Astrocyte (in vitro differentiated cells and primary cell): ENCODE measurements at regions not wholly inside any gene's neighbourhood (a gene's known extent, or its start where the extent isn't known, plus 50 kb on each side); places are given as distances from the start of the nearest gene placed in this dataset.

Source experiments
- DNase-seq: peaks from one replicate; pipeline ENCODE4 v3.0.0-alpha.2; 2010; ENCODE audit warnings: low read depth
- FAIRE-seq: peaks from 2 replicates; lab custom pipeline; 2011; peaks lifted over from hg19 to GRCh38; lab: Jason Lieb, UNC
- H2AFZ ChIP-seq: 2 replicates; pipeline ENCODE4 v1.6.0; 2012; ENCODE audit warnings: low read depth, low read length, inconsistent platforms
- H3K27ac ChIP-seq: 2 replicates; pipeline ENCODE4 v1.5.1; 2011; ENCODE audit warnings: low read depth, low read length, inconsistent platforms
- H3K27me3 ChIP-seq: 2 replicates; pipeline ENCODE4 v1.6.0; 2011; ENCODE audit warnings: low read length, inconsistent platforms; ENCODE audit not compliant: insufficient read depth
- H3K36me3 ChIP-seq: 2 replicates; pipeline ENCODE4 v1.5.1; 2011; ENCODE audit warnings: low read length, inconsistent platforms; ENCODE audit not compliant: insufficient read depth
- H3K4me1 ChIP-seq: 2 replicates; pipeline ENCODE4 v1.5.1; 2011; ENCODE audit warnings: low read length, inconsistent platforms; ENCODE audit not compliant: insufficient read depth
- H3K4me2 ChIP-seq: 2 replicates; pipeline ENCODE4 v1.6.0; 2012; ENCODE audit warnings: low read length, inconsistent platforms
- H3K4me3 ChIP-seq: 2 replicates; pipeline ENCODE4 v1.5.1; 2011; ENCODE audit warnings: low read depth, mild to moderate bottlenecking, low read length, inconsistent platforms; ENCODE audit not compliant: insufficient read depth
- H3K79me2 ChIP-seq: 2 replicates; pipeline ENCODE4 v1.6.0; 2012; ENCODE audit warnings: mild to moderate bottlenecking, low read length, inconsistent platforms; ENCODE audit not compliant: insufficient read depth
- H3K9ac ChIP-seq: 2 replicates; pipeline ENCODE4 v1.6.0; 2012; ENCODE audit warnings: mild to moderate bottlenecking, low read length, inconsistent platforms
- H3K9me3 ChIP-seq: 2 replicates; pipeline ENCODE4 v1.5.1; 2012; ENCODE audit warnings: low read depth, mild to moderate bottlenecking, low read length, inconsistent platforms; ENCODE audit not compliant: insufficient read depth
- H4K20me1 ChIP-seq: 2 replicates; pipeline ENCODE4 v1.6.0; 2012; ENCODE audit warnings: low read length, inconsistent platforms; ENCODE audit not compliant: insufficient read depth
- H3K27ac Mint-ChIP-seq: one replicate; pipeline ENCODE4 v1.8.0; 2021; ENCODE audit warnings: mild to moderate bottlenecking, mixed read lengths; ENCODE audit not compliant: unreplicated experiment
- H3K27me3 Mint-ChIP-seq: one replicate; pipeline ENCODE4 v1.8.0; 2021; ENCODE audit warnings: low read depth, mixed read lengths; ENCODE audit not compliant: unreplicated experiment
- H3K36me3 Mint-ChIP-seq: one replicate; pipeline ENCODE4 v1.8.0; 2021; ENCODE audit warnings: low read depth, mixed read lengths; ENCODE audit not compliant: unreplicated experiment
- H3K4me1 Mint-ChIP-seq: one replicate; pipeline ENCODE4 v1.8.0; 2021; ENCODE audit warnings: low read depth, mixed read lengths; ENCODE audit not compliant: unreplicated experiment
- H3K4me3 Mint-ChIP-seq: one replicate; pipeline ENCODE4 v1.8.0; 2021; ENCODE audit warnings: mild to moderate bottlenecking, moderate library complexity, mixed read lengths; ENCODE audit not compliant: unreplicated experiment
- H3K9me3 Mint-ChIP-seq: one replicate; pipeline ENCODE4 v1.8.0; 2021; ENCODE audit warnings: mild to moderate bottlenecking, mixed read lengths; ENCODE audit not compliant: unreplicated experiment
- EZH2 ChIP-seq: IDR thresholded peaks from 2 replicates; pipeline ENCODE4 v1.6.1; 2012; ENCODE audit warnings: mild to moderate bottlenecking, low read length, inconsistent platforms; ENCODE audit not compliant: insufficient read depth
- TF ChIP-seq, protein P1 (sequence below): IDR thresholded peaks from 2 replicates; pipeline ENCODE4 v1.5.1; 2011; ENCODE audit warnings: low read depth, mild to moderate bottlenecking, inconsistent platforms, low read length, moderate library complexity; ENCODE audit not compliant: insufficient read depth

DNA sequence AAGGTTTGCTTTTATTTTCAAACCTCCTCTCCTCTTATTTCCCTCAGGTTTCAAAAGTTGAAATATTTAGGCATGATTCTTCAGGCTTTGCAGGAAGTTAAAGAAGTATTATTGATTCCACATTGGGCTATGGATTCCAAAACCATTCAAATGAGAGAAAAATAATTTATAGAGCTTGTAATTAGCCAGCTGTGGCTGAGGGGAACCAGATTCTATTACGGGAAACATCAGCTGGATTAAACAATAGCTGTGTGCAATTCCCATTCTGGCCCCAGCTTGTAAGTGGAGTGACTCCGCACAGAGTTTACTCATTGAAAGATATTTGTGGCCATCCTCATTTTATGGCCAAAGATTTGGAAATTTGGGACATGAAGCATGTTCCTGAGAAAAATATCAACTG lies 77.0 kb upstream of the PHYHIPL start:
- Mint-ChIP-seq H3K9me3 (no peaks in the 10 kb centered on the region), H3K27me3 (no peaks in the 10 kb centered on the region), H3K4me3 (no peak overlapping the region), H3K36me3 (no peaks in the 10 kb centered on the region), H3K4me1 (no peaks in the 10 kb centered on the region), H3K27ac (no peak overlapping the region)
- no peaks in the 10 kb centered on the region for H3K4me1 ChIP-seq
- no peaks in the 10 kb centered on the region for H3K79me2 ChIP-seq
- H3K36me3 ChIP-seq = no peaks in the 10 kb centered on the region
- TF ChIP-seq EZH2 = no peak
- TF ChIP-seq, protein P1, sequence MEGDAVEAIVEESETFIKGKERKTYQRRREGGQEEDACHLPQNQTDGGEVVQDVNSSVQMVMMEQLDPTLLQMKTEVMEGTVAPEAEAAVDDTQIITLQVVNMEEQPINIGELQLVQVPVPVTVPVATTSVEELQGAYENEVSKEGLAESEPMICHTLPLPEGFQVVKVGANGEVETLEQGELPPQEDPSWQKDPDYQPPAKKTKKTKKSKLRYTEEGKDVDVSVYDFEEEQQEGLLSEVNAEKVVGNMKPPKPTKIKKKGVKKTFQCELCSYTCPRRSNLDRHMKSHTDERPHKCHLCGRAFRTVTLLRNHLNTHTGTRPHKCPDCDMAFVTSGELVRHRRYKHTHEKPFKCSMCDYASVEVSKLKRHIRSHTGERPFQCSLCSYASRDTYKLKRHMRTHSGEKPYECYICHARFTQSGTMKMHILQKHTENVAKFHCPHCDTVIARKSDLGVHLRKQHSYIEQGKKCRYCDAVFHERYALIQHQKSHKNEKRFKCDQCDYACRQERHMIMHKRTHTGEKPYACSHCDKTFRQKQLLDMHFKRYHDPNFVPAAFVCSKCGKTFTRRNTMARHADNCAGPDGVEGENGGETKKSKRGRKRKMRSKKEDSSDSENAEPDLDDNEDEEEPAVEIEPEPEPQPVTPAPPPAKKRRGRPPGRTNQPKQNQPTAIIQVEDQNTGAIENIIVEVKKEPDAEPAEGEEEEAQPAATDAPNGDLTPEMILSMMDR = no peak
- H3K9me3 ChIP-seq = no peaks in the 10 kb centered on the region
- H3K4me3 ChIP-seq = no peak overlapping the region
- H4K20me1 ChIP-seq = no peaks in the 10 kb centered on the region
- no peak for DNase-seq
- H3K27me3 ChIP-seq = peaks cover 6% of the 10 kb centered on the region
- no peak overlapping the region for H3K27ac ChIP-seq
- no peak overlapping the region for H3K4me2 ChIP-seq
- no peak overlapping the region for H3K9ac ChIP-seq
- no peak for FAIRE-seq
- no peak overlapping the region for H2AFZ ChIP-seq

DNA sequence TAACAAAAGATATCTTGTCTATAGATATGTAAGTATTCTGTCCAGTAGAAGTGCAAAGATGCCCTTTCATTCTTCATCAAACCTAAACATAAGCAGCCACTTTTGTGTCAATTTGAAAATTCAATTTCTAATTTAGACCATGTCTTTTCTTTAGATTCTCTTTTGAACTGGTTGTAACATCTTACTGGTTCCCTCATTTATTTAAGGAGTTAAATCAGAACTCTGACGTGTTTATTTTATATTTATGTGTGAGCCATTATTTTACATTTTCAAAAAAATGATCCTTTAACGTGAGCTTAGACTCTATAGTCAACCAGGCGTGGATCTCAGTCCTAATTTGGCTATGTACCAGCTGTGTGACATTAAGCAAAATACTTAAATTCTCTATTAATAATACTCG lies 74.0 kb upstream of the PHYHIPL start:
- Histone ChIP-seq H3K27me3 (peaks cover 6% of the 10 kb centered on the region), H3K4me2 (no peak overlapping the region), H3K79me2 (no peaks in the 10 kb centered on the region), H3K9me3 (no peaks in the 10 kb centered on the region), H3K9ac (no peak overlapping the region), H3K4me3 (no peak overlapping the region), H3K36me3 (no peaks in the 10 kb centered on the region), H3K4me1 (no peaks in the 10 kb centered on the region), H3K27ac (no peak overlapping the region), H4K20me1 (no peaks in the 10 kb centered on the region), H2AFZ (no peak overlapping the region)
- H3K4me1 Mint-ChIP-seq = no peaks in the 10 kb centered on the region
- TF ChIP-seq EZH2 = no peak
- TF ChIP-seq, protein P1 = no peak
- no peak overlapping the region for H3K4me3 Mint-ChIP-seq
- no peaks in the 10 kb centered on the region for H3K9me3 Mint-ChIP-seq
- H3K27me3 Mint-ChIP-seq = no peaks in the 10 kb centered on the region
- no peak overlapping the region for H3K27ac Mint-ChIP-seq
- no peaks in the 10 kb centered on the region for H3K36me3 Mint-ChIP-seq
- no peak for FAIRE-seq
- DNase-seq = no peak

DNA sequence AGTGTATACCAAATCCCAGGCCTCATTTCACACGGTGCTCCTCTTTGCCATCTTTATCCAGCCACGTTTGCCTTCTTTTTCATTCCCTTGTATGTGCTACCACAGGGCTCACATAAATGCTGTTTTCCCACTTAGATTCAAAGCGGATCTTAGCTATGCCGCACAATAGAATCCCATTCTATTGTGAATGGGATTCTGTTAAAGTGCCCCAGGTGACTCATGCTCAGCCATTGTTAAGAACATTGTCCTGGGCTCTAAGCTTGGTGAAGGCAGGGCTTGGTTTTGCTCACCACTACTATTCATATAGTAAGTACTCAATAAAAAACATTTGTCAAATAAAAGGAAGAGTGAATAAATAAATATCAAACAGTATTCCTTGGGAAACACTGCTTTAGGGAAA lies 72.3 kb upstream of the PHYHIPL start:
- no peaks in the 10 kb centered on the region for H3K79me2 ChIP-seq
- H3K4me2 ChIP-seq = no peak overlapping the region
- DNase-seq (no peak), FAIRE-seq (no peak)
- no peaks in the 10 kb centered on the region for H3K9me3 ChIP-seq
- no peak overlapping the region for H3K9ac ChIP-seq
- H3K27me3 Mint-ChIP-seq = no peaks in the 10 kb centered on the region
- H3K4me1 Mint-ChIP-seq = no peaks in the 10 kb centered on the region
- H4K20me1 ChIP-seq = no peaks in the 10 kb centered on the region
- no peak overlapping the region for H2AFZ ChIP-seq
- TF ChIP-seq, protein P1 = no peak
- no peak for TF ChIP-seq EZH2
- no peak overlapping the region for H3K27ac ChIP-seq
- peaks cover 5% of the 10 kb centered on the region for H3K27me3 ChIP-seq
- no peaks in the 10 kb centered on the region for H3K4me1 ChIP-seq
- no peaks in the 10 kb centered on the region for H3K36me3 Mint-ChIP-seq
- no peak overlapping the region for H3K27ac Mint-ChIP-seq
- H3K4me3 ChIP-seq = no peak overlapping the region
- no peaks in the 10 kb centered on the region for H3K9me3 Mint-ChIP-seq
- H3K36me3 ChIP-seq = no peaks in the 10 kb centered on the region
- no peak overlapping the region for H3K4me3 Mint-ChIP-seq
